GM10266 (cell line): ENCODE measurements at regions not wholly inside any gene's neighbourhood (a gene's known extent, or its start where the extent isn't known, plus 50 kb on each side); places are given as distances from the start of the nearest gene placed in this dataset.

Source experiments
- DNase-seq: peaks from one replicate; pipeline ENCODE4 v3.0.0; 2012; ENCODE audit errors: extremely low spot score
- CTCF ChIP-seq: IDR thresholded peaks from 2 replicates; pipeline ENCODE4 v1.5.1; 2012; ENCODE audit warnings: mild to moderate bottlenecking, low read depth; ENCODE audit not compliant: control insufficient read depth, insufficient read depth; ENCODE audit errors: missing control alignments

- DNase-seq, result no peak
- TF ChIP-seq CTCF, result no peak
Measured at GRCh38 chr16:89035669-89036570, 57.7 kb upstream of the ACSF3 start.

GRCh38 chr16:89036776-89037175, 56.9 kb upstream of the ACSF3 start:
- TF ChIP-seq CTCF, result no peak
- DNase-seq, result no peak

- no peak for DNase-seq
- no peak for TF ChIP-seq CTCF
Measured at GRCh38 chr16:89037261-89038152, 56.1 kb upstream of the ACSF3 start.

- DNase-seq, result no peak
- no peak for TF ChIP-seq CTCF
Measured at GRCh38 chr16:89038221-89038721, 55.4 kb upstream of the ACSF3 start.

GRCh38 chr16:89038811-89039735, 54.6 kb upstream of the ACSF3 start:
- TF ChIP-seq CTCF, result no peak
- no peak for DNase-seq

DNA sequence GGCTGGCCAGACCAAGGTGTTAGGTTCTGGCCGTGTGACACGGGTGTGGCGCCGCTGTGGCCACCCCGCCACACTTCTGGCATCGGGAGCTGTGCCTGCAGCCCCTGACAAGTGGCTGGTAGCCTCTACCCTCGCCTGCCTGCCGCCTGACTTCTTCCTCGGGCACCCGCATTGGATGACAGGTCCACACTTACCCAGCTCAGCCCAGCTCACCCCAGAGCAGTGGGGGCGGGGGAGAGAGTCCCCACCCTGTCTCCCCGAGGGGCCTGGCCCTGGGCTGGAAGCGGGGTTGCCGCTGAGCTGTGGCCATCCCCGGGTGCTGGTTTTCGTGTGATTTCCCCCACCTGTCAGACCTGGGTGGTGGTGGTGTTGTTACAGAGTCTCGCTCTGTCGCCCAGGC, 53.9 kb upstream of the ACSF3 start:
- no peak for TF ChIP-seq CTCF
- DNase-seq, result no peak
